ENCODE measurements at regions not wholly inside any gene's neighbourhood (a gene's known extent, or its start where the extent isn't known, plus 50 kb on each side); places are given as distances from the start of the nearest gene placed in this dataset.

DNA sequence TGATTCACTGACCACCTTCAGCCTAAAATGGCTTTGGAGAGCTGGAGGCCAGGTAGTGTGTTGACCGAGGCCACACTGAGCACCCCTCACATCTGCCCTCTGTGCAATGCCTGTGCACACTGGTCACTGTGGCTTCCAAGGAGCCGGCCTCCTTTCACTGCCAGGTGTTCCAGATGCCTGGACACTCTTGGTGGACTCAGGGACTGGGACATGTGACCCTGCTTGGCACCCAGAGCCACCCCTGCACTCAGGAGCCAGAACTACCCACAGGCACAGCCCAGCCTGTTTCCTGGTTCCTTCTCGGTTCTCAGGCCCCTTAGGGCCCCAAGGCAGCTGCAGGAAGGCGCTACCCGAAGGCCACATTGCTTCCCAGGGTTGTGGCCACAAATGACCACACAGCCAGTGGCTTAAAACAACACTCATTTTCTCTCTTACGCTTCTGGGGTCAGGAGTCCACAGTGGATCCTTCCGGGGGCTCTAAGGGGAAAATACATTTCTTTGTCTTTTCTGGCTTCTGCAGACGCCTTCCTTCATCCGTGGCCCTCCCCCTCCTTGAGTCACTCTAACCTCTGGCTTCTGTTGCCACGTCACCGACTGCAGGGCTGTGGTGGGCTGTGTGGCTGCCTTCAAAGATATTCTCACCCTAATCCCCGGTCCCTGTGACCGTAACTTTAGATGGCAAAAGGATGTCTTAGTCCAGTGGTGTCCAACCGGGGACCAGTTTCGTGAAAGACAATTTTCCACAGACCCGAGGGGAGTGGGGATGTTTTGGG, 78.6 kb downstream of the ASB1 start:
- 88 to 91% methylated on average over 16 of the region's 16 CpGs for WGBS, 2 experiments (ENCODE audit: low coverage in 1 of 2, low lambda C conversion rate in 2 of 2, missing lambda C conversion rate in 2 of 2)
- no peaks in the 10 kb centered on the region for H3K79me2 ChIP-seq (ENCODE audit: insufficient read depth)
- DNase-seq = no peak

DNA sequence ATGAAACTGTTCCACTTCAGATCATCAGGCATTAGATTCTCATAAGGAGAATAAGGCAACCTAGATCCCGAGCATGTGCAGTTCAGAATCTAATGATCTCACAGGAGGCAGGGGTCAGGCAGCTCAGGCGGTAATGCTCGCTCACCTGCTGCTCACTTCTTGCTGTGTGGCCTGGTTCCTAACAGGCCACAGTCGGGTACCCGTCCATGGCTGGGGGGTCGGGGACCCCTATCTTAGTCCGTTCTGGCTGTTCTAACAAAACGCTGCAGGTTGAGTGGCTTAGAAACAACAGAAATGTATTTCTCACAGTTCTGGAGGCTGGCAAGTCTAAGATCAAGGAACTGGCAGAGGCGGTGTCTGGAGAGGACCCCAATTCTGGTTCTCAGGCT, 79.2 kb downstream of the ASB1 start:
- no peak overlapping the region for H3K4me3 ChIP-seq
- no peak overlapping the region for H2AFZ ChIP-seq
- H3K36me3 ChIP-seq (ENCODE audit: low read depth) = no peaks in the 10 kb centered on the region
- H3K9me3 ChIP-seq (ENCODE audit: low read depth) = no peaks in the 10 kb centered on the region
- no peak for TF ChIP-seq EZH2 (IDR thresholded peaks at IDR 0.05; ENCODE audit: insufficient read depth, poor library complexity, severe bottlenecking)
- TF ChIP-seq EZH2phosphoT487 (IDR thresholded peaks at IDR 0.05; ENCODE audit: insufficient read depth, low read depth) = no peak
- 81 to 83% methylated on average over 9 of the region's 9 CpGs for WGBS, 2 experiments (ENCODE audit: low coverage in 1 of 2, low lambda C conversion rate in 2 of 2, missing lambda C conversion rate in 2 of 2)
- no peak overlapping the region for H3K9ac ChIP-seq
- no peak for DNase-seq
- H3F3A ChIP-seq (ENCODE audit: insufficient read depth) = no peaks in the 10 kb centered on the region
- no peaks in the 10 kb centered on the region for H4K20me1 ChIP-seq (ENCODE audit: insufficient read depth)
- H3K27ac ChIP-seq = no peak overlapping the region
- no peak overlapping the region for H3K4me2 ChIP-seq (ENCODE audit: unreplicated experiment)
- H3K4me1 ChIP-seq (ENCODE audit: insufficient read depth) = no peaks in the 10 kb centered on the region
- no peaks in the 10 kb centered on the region for H3K9me2 ChIP-seq (ENCODE audit: insufficient read depth)
- no peaks in the 10 kb centered on the region for H3K79me2 ChIP-seq (ENCODE audit: insufficient read depth)
- in situ Hi-C loops (cut with MboI) = loop anchor here (10.0 kb wide), 1 partner anchor 279 kb away; no protein-coding TSS in a partner anchor
- H3K27me3 ChIP-seq (replicated peaks; ENCODE audit: insufficient read depth) = no peaks in the 10 kb centered on the region

More for the DNA sequence above, 78.6 kb downstream of the ASB1 start:
- Histone ChIP-seq H3K9me2 (ENCODE audit: insufficient read depth) (no peaks in the 10 kb centered on the region), H3K9me3 (ENCODE audit: low read depth) (no peaks in the 10 kb centered on the region), H3K4me1 (ENCODE audit: insufficient read depth) (no peaks in the 10 kb centered on the region), H3K36me3 (ENCODE audit: low read depth) (no peaks in the 10 kb centered on the region), H3K27me3 (replicated peaks; ENCODE audit: insufficient read depth) (no peaks in the 10 kb centered on the region), H3F3A (ENCODE audit: insufficient read depth) (no peaks in the 10 kb centered on the region), H3K27ac (no peak overlapping the region), H3K4me3 (no peak overlapping the region), H4K20me1 (ENCODE audit: insufficient read depth) (no peaks in the 10 kb centered on the region), H2AFZ (no peak overlapping the region), H3K9ac (no peak overlapping the region), H3K4me2 (ENCODE audit: unreplicated experiment) (no peak overlapping the region)
- TF ChIP-seq EZH2 (IDR thresholded peaks at IDR 0.05; ENCODE audit: insufficient read depth, poor library complexity, severe bottlenecking) = no peak
- no peak for TF ChIP-seq EZH2phosphoT487 (IDR thresholded peaks at IDR 0.05; ENCODE audit: insufficient read depth, low read depth)
- in situ Hi-C loops (cut with MboI) = loop anchor here (10.0 kb wide), 1 partner anchor 279 kb away; no protein-coding TSS in a partner anchor

DNA sequence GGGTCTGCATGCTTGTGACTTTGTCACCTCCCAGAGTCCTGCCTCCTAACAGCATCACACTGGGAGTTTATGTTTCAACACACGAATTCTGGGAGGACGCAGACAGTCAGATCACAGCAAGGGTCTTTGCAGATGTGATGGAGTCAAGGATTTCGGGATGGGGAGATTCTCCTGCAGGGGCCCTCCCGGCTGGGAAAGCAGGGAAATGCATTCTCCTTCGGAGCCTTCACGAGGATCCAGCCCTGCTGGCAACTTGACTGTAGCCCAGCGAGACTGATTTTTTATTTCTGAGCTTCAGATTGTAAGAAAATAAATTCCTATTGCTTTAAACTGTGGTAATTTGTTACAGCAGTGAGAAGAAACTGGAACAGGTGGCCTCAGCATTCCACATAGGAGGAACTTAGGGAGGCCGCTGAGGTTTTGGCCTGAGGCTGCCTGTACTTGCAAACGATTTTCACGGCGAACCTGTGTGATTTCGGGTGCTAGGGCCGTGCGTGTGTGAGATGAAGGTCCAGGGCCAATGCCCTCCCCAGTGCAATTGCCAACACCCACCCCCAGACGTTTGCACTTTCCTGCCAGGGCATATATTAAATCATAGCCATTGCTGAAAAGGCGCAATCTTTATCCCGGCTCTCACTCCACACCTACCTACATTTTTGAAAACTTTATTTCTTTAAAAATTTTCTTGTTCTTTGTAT, 79.8 kb downstream of the ASB1 start:
- no peak overlapping the region for H3K4me3 ChIP-seq
- H3F3A ChIP-seq (ENCODE audit: insufficient read depth) = no peaks in the 10 kb centered on the region
- no peak for TF ChIP-seq EZH2phosphoT487 (IDR thresholded peaks at IDR 0.05; ENCODE audit: insufficient read depth, low read depth)
- TF ChIP-seq EZH2 (IDR thresholded peaks at IDR 0.05; ENCODE audit: insufficient read depth, poor library complexity, severe bottlenecking) = no peak
- H3K9ac ChIP-seq = no peak overlapping the region
- no peaks in the 10 kb centered on the region for H4K20me1 ChIP-seq (ENCODE audit: insufficient read depth)
- no peaks in the 10 kb centered on the region for H3K79me2 ChIP-seq (ENCODE audit: insufficient read depth)
- no peaks in the 10 kb centered on the region for H3K36me3 ChIP-seq (ENCODE audit: low read depth)
- no peaks in the 10 kb centered on the region for H3K9me3 ChIP-seq (ENCODE audit: low read depth)
- WGBS, 2 experiments (ENCODE audit: low coverage in 1 of 2, low lambda C conversion rate in 2 of 2, missing lambda C conversion rate in 2 of 2) = 49 to 53% methylated on average over 17 of the region's 17 CpGs
- no peaks in the 10 kb centered on the region for H3K9me2 ChIP-seq (ENCODE audit: insufficient read depth)
- DNase-seq = no peak
- H3K27me3 ChIP-seq (replicated peaks; ENCODE audit: insufficient read depth) = no peaks in the 10 kb centered on the region
- H2AFZ ChIP-seq = no peak overlapping the region
- H3K27ac ChIP-seq = no peak overlapping the region
- in situ Hi-C loops (cut with MboI) = loop anchor here (10.0 kb wide), 1 partner anchor 278 kb away; no protein-coding TSS in a partner anchor
- H3K4me2 ChIP-seq (ENCODE audit: unreplicated experiment) = no peak overlapping the region
- H3K4me1 ChIP-seq (ENCODE audit: insufficient read depth) = no peaks in the 10 kb centered on the region

DNA sequence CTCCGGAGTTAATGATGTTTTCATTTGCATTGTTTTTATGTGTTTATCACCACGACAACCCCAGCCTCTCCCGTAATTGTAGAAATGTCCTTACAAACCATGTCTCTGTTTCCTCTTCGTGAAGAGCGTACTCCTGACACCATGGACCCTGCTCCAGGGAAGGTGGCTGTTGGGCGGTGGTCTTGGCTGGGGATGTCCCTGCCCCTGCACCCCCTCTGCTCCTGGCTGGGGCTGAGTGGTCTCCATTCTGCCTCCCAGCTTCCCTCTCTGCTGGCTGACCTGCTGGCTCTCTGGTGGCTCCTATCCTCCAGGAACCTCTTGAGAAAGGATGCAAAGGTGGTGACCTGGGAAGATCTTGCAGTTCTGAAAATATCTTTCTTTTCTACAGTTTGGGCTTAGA, 81.1 kb downstream of the ASB1 start:
- Histone ChIP-seq H3K9me3 (ENCODE audit: low read depth) (no peaks in the 10 kb centered on the region), H3K36me3 (ENCODE audit: low read depth) (no peaks in the 10 kb centered on the region), H3K4me1 (ENCODE audit: insufficient read depth) (no peaks in the 10 kb centered on the region), H3K27me3 (replicated peaks; ENCODE audit: insufficient read depth) (no peaks in the 10 kb centered on the region), H2AFZ (no peak overlapping the region), H3K4me2 (ENCODE audit: unreplicated experiment) (no peak overlapping the region), H3K27ac (no peak overlapping the region), H3K9ac (no peak overlapping the region), H3F3A (ENCODE audit: insufficient read depth) (no peaks in the 10 kb centered on the region), H3K4me3 (no peak overlapping the region), H4K20me1 (ENCODE audit: insufficient read depth) (no peaks in the 10 kb centered on the region), H3K9me2 (ENCODE audit: insufficient read depth) (no peaks in the 10 kb centered on the region), H3K79me2 (ENCODE audit: insufficient read depth) (no peaks in the 10 kb centered on the region)
- no peak for TF ChIP-seq EZH2 (IDR thresholded peaks at IDR 0.05; ENCODE audit: insufficient read depth, poor library complexity, severe bottlenecking)
- no peak for TF ChIP-seq EZH2phosphoT487 (IDR thresholded peaks at IDR 0.05; ENCODE audit: insufficient read depth, low read depth)
- no peak for DNase-seq
- 80 to 81% methylated on average over 6 of the region's 6 CpGs for WGBS, 2 experiments (ENCODE audit: low coverage in 1 of 2, low lambda C conversion rate in 2 of 2, missing lambda C conversion rate in 2 of 2)
- in situ Hi-C loops (cut with MboI) = loop anchor here (10.0 kb wide), 1 partner anchor 277 kb away; no protein-coding TSS in a partner anchor

Measured in GM23248 (cell line).